EL (cell line): ENCODE measurements at regions not wholly inside any gene's neighbourhood (a gene's known extent, or its start where the extent isn't known, plus 50 kb on each side); places are given as distances from the start of the nearest gene placed in this dataset.

Experiments
- DNase-seq: peaks from one replicate; pipeline ENCODE4 v3.0.0-alpha.2; 2016

- DNase-seq, result no peak
Observed at GRCh38 chr12:43169115-43169681, 382.8 kb downstream of the ADAMTS20 start.

DNA sequence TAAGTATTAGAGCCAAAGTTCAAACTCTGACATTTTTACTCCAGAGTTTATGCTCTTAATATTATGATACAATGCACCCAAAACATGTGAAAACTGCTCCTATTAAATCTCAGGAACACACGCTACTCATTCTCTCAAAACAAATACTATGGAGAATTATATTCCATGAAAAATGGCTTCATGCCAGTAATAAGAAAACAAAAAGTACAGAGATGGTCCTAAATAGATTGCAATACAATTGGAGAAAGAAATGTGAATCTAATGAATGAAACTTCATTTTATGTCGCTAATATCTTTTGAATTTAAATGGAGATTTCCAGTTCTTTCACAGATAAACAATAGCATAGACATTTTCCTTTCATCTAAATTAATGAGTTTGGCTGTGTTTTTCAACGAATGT is 384.3 kb downstream of the ADAMTS20 start:
- DNase-seq, result no peak

GRCh38 chr12:43165351-43165750 is 386.7 kb downstream of the ADAMTS20 start:
- no peak for DNase-seq

GRCh38 chr12:43162138-43162537 is 389.9 kb downstream of the ADAMTS20 start:
- DNase-seq, result no peak

- no peak for DNase-seq
Observed at GRCh38 chr12:43159506-43159905, 392.5 kb downstream of the ADAMTS20 start.

DNA sequence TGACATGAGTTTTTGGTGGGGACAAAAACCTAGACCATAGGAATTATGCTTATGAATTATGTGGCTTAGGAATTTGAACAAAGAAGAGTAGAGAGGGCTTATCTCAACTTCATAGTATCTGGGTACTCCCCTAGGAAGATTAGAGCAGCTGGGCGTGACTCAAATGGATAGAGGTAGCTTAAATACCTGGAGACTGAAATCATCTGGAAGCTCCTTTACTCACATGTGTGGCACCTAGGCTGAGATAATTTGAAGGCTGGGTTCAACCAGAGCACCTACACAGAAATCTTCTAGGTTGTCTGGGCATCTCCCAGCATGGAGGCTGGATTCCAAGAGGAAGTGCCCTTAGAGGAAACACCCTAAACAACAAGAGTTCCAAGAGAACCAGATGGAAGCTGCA is 393.9 kb downstream of the ADAMTS20 start:
- no peak for DNase-seq

DNA sequence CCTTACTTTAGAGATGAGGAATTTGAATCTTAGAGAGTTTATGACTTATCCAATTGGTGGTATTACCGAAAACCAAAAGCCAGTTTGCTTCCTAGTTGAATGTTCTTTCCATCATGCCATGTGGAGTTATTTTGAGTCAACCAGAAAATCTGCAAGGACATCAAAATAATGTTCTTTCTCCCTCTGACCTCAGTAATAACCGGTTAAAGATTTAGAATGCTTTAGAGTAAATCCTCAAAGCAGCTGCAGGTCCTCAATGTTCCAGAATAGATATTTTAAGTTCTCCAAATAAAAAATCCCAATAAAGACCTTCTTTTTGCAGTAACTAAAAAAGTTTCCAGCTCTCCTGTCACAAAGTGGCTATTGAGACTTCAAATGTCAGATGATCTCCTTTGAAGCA is 396.6 kb downstream of the ADAMTS20 start:
- no peak for DNase-seq

GRCh38 chr12:43154498-43155045 is 397.4 kb downstream of the ADAMTS20 start:
- DNase-seq, result no peak

DNA sequence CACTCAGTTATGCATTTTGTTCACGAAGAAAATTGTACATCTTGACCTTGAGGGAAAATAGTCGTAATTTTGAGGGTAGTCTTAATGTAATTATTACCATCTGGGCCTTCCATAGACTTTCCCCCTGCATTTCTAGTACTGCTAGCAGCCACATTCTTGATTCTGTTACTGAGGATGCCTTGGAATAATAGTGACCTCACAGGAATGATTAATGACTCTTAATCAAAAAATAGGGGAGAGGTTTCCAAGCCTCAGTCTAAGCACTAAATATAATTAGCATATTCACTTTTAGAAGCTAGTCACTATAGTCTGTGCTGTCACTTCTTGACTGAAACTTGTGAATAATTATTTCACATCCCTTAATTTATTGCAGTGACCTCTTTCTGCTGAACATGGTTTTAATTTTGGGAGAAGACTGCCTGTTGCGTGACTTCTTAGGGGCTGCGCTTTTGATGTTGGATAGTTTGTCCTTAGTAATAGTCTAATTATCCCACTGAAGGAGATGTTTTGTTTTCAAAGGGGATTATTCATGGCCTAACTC is 400.5 kb downstream of the ADAMTS20 start:
- peak; percentile 77 for DNase-seq

- peak; percentile 46 for DNase-seq
Observed at GRCh38 chr12:43148691-43149090, 403.3 kb downstream of the ADAMTS20 start.

DNA sequence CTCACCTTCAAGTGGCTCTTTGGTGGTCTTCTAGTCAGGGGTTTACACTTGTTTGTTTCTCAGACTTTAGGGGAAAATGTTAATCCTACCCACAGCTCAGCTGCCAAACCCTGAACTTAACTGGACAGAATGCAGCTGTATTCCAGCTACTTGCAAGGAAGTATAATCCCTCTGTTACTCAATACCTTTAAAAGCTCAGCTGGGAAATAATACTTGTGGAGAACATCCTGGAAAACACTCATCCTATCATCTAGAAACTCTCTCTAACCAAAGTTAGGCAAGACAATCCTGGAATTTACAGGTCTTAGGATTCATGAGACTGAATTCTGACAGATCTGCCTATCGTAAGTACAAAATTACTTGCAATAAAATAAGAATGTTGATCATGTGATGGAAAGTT is 404.1 kb downstream of the ADAMTS20 start:
- no peak for DNase-seq

DNA sequence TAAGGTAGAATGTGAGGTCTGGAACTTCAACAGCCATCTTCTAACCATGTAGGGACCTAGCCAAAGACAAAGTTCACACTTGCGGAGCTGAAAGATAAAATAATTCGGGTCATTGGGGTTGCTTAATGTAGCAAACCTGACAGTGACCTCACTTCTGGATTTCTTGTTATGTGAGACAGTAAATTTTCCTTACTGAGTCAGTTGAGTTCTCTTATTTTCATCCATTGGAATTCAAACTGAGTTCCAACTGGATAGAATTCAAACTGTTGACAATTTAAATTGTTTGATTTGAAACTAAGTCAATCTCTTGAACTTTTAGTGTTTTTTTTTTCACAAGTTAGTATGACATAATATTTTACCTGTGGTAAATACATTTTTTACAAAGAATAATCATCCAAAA is 406.5 kb downstream of the ADAMTS20 start:
- no peak for DNase-seq

GRCh38 chr12:43143278-43143677 is 408.7 kb downstream of the ADAMTS20 start:
- no peak for DNase-seq

- DNase-seq, result no peak
Observed at GRCh38 chr12:43132291-43132690, 419.7 kb downstream of the ADAMTS20 start.

DNA sequence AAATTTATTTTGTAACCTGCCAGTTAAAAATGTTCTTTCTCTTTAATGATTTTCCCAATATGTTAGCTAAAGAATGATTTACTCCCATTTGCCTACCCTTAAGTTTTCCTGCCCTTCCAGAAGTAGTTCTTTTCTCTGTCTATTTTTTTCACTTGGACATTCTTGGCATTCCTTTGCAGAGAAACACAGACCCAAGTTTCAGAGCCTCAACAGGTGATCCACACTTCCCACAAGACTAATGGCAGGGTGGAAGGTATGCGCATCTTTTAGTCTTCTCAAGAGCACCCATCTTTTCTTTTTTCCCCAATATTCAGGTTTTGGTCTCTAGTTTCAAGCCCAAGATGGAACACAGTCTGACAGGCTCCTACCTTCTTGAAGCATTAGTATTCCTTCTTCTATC is 420.7 kb downstream of the ADAMTS20 start:
- DNase-seq, result no peak

DNA sequence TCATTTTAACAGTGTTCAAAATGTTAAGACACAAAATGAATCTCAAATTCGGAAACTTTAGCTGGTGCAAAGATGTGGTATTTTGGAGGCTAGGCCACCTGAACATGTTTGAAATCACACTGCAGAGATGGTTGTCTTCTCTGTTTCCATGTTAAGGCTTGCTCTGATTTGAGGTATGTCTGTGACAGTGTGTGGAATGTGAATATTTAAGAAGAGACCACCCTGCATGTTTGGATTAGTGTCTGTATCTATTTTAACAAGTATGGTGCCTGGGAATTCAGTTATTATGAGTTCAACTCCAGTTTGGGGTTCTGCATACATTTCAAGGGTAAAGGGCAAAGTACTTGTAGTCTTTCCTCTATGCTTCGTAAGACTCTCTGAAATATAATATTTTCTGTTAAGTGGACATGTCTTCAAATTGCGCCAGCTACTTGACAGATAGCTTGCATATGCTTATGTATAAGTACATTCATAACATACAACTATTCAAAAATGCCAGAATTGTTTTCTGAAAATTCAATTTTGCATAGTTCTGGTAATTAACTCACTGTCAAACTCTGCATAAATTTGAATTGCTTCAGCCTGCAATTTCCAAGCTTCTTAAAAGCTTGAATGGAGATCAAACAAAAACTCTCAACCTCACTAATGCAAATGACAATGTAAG is 424.0 kb downstream of the ADAMTS20 start:
- DNase-seq, result no peak

DNA sequence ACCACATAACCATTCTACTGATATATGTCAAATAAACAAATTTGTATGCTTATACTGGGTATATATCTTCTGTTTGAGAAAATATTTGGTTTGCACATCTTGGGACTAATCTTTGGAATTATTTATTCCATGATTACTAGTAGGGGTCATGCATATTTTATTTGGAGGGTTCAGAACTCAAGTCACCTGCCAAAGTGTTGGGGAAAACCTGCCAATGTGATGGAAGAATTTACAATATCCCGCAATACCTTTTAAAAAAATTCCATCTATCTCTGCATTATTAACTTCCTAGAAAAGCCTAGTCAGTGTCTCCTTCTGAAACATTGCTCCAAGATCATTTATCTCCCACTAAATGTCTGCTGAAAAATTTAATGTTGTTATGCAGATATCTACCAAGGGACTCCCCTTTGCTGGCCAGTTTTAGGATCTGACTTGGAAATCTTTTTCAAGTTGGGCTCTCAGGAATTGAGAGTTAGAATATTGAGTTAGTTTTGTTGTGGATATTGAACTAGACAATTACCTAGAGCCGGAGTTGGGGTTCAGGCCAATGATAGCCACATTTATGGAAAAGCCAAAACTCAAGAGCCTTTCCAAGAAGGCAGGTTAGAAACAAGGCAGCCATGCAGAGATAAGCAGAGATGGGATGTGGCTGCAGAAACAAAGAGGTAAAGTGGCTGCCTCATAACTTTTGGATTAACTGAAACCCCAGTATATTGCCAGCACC is 425.2 kb downstream of the ADAMTS20 start:
- no peak for DNase-seq

GRCh38 chr12:43123461-43123860 is 428.5 kb downstream of the ADAMTS20 start:
- DNase-seq, result no peak

GRCh38 chr12:43120150-43120549 is 431.9 kb downstream of the ADAMTS20 start:
- no peak for DNase-seq

DNA sequence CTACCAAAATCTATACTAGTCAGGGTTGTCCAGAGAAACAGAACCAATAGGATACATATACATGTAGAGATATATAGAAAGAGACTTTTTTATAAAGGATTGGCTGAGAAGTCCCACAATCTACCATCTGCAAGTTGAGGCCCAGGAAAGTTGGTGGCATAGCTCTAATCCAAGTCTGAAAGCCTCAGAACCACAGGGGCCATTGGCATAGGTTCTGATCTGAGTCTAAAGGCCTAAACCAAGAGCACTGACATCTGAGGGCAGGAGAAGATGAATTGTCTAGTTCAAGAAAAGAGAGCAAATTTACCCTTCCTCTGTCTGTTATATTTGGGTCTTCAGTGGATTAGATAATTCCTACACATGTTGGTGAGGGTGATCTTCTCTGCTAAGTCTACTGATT is 433.1 kb downstream of the ADAMTS20 start:
- no peak for DNase-seq

- no peak for DNase-seq
Observed at GRCh38 chr12:43118234-43118633, 433.8 kb downstream of the ADAMTS20 start.

DNA sequence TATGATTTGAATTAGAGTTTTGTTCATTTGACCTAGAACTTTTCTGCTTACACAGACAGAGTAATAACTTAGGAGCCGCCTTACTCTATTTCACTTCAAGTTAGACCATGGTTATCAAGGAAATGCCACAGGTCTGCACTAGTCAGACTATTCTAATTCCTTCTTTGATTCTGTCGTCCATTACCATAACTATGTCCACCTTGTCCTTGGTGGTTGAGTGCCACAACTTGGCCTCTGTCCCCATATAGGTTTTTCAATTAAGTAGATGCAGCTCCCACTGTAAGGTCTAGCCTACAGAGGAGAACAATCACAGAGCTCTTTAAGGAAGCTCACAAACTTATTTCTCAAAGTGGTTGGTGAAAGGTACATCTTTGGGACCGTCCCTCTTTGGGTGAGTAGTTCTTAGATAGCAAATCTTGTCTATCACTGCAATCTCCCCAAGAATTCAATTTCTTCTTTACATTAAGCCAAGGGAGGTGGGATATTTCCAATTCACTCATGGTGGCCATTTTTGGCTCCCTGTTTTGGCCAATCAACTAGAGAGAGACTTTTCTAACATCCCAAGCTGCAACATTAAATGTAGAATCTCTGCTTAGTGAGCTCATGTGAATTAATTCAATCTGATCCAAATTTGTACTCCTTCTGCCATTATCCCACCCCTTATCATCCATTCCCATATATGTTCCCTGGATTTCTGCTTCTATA is 434.6 kb downstream of the ADAMTS20 start:
- DNase-seq, result no peak
